ENCODE measurements at regions not wholly inside any gene's neighbourhood (a gene's known extent, or its start where the extent isn't known, plus 50 kb on each side); places are given as distances from the start of the nearest gene placed in this dataset.
"Not testable (repeated sequence)": the region's sequence is repeated elsewhere in the genome, so short reads cannot be mapped to it uniquely, and the experiment has no call there.

GRCh38 chr20:1803061-1803931, 91.9 kb upstream of the SIRPA start:
- peak; percentile 22 to 35 for DNase-seq
- peak; percentile 43 to 45 for ATAC-seq (replicated peaks in 1 of 2)
- Mint-ChIP-seq H3K27ac (no peak overlapping the region), H3K27me3 (ENCODE audit: low read depth) (peaks cover 61% of the 10 kb centered on the region), H3K4me3 (peak overlapping the region; percentile 77 to 82), H3K9me3 (no peaks in the 10 kb centered on the region), H3K4me1 (ENCODE audit: low read depth) (peaks cover 12% of the 10 kb centered on the region), H3K36me3 (ENCODE audit: insufficient read depth in 2 of 2) (no peaks in the 10 kb centered on the region)

GRCh38 chr20:1802385-1803060, 92.7 kb upstream of the SIRPA start:
- Mint-ChIP-seq H3K9me3 (no peaks in the 10 kb centered on the region), H3K27me3 (ENCODE audit: low read depth) (peaks cover 63% of the 10 kb centered on the region), H3K4me3 (peak overlapping the region; percentile 77 to 82), H3K4me1 (ENCODE audit: low read depth) (peaks cover 12% of the 10 kb centered on the region), H3K27ac (no peak overlapping the region), H3K36me3 (ENCODE audit: insufficient read depth in 2 of 2) (no peaks in the 10 kb centered on the region)
- peak; percentile 79 to 80 for ATAC-seq (replicated peaks in 1 of 2)
- peak; percentile 56 to 58 for DNase-seq

- H3K9me3 Mint-ChIP-seq, result no peaks in the 10 kb centered on the region
- H3K4me1 Mint-ChIP-seq (ENCODE audit: low read depth), result peaks cover 12% of the 10 kb centered on the region
- ATAC-seq (replicated peaks in 1 of 2), result no peak
Observed at GRCh38 chr20:1801929-1802306, 93.3 kb upstream of the SIRPA start.

GRCh38 chr20:1801225-1801928, 93.8 kb upstream of the SIRPA start:
- H3K9me3 Mint-ChIP-seq, result no peaks in the 10 kb centered on the region
- H3K27me3 Mint-ChIP-seq (ENCODE audit: low read depth), result peaks cover 59% of the 10 kb centered on the region

More at GRCh38 chr20:1801929-1802306, 93.3 kb upstream of the SIRPA start:
- H3K36me3 Mint-ChIP-seq (ENCODE audit: insufficient read depth in 2 of 2), result no peaks in the 10 kb centered on the region
- peaks cover 59% of the 10 kb centered on the region for H3K27me3 Mint-ChIP-seq (ENCODE audit: low read depth)
- peak overlapping the region; percentile 77 to 82 for H3K4me3 Mint-ChIP-seq
- DNase-seq, result no peak
- no peak overlapping the region for H3K27ac Mint-ChIP-seq

GRCh38 chr20:1800777-1801176, 94.4 kb upstream of the SIRPA start:
- no peaks in the 10 kb centered on the region for H3K9me3 Mint-ChIP-seq
- no peak for ATAC-seq (replicated peaks in 1 of 2)
- H3K4me1 Mint-ChIP-seq (ENCODE audit: low read depth), result peaks cover 12% of the 10 kb centered on the region
- no peak overlapping the region for H3K27ac Mint-ChIP-seq
- H3K36me3 Mint-ChIP-seq (ENCODE audit: insufficient read depth in 2 of 2), result no peaks in the 10 kb centered on the region
- DNase-seq, result no peak
- no peak overlapping the region for H3K4me3 Mint-ChIP-seq
- H3K27me3 Mint-ChIP-seq (ENCODE audit: low read depth), result peaks cover 59% of the 10 kb centered on the region

More at GRCh38 chr20:1801225-1801928, 93.8 kb upstream of the SIRPA start:
- peak overlapping the region in 1 of 2 donors; percentile 82 for H3K4me3 Mint-ChIP-seq
- ATAC-seq (replicated peaks in 1 of 2) (no peak), DNase-seq (no peak)
- H3K4me1 Mint-ChIP-seq (ENCODE audit: low read depth), result peaks cover 12% of the 10 kb centered on the region
- no peak overlapping the region for H3K27ac Mint-ChIP-seq
- no peaks in the 10 kb centered on the region for H3K36me3 Mint-ChIP-seq (ENCODE audit: insufficient read depth in 2 of 2)

- Mint-ChIP-seq H3K9me3 (no peaks in the 10 kb centered on the region), H3K4me3 (no peak overlapping the region), H3K36me3 (ENCODE audit: insufficient read depth in 2 of 2) (no peaks in the 10 kb centered on the region), H3K4me1 (ENCODE audit: low read depth) (peaks cover 12% of the 10 kb centered on the region), H3K27ac (no peak overlapping the region), H3K27me3 (ENCODE audit: low read depth) (peaks cover 55% of the 10 kb centered on the region)
- no peak for ATAC-seq (replicated peaks in 1 of 2)
- DNase-seq, result no peak
Observed at GRCh38 chr20:1800180-1800579, 95.0 kb upstream of the SIRPA start.

- not testable (repeated sequence) for ATAC-seq (replicated peaks in 1 of 2); H3K9me3 Mint-ChIP-seq; H3K4me3 Mint-ChIP-seq; H3K36me3 Mint-ChIP-seq (ENCODE audit: insufficient read depth in 2 of 2); DNase-seq; H3K27ac Mint-ChIP-seq
- H3K27me3 Mint-ChIP-seq (ENCODE audit: low read depth), result peaks cover 51% of the 10 kb centered on the region
- H3K4me1 Mint-ChIP-seq (ENCODE audit: low read depth), result peaks cover 12% of the 10 kb centered on the region
Observed at GRCh38 chr20:1799746-1800145, 95.5 kb upstream of the SIRPA start.

- no peak for ATAC-seq (replicated peaks in 1 of 2)
- DNase-seq, result no peak
- H3K9me3 Mint-ChIP-seq, result no peaks in the 10 kb centered on the region
- peaks cover 12% of the 10 kb centered on the region for H3K4me1 Mint-ChIP-seq (ENCODE audit: low read depth)
- H3K4me3 Mint-ChIP-seq, result no peak overlapping the region
- no peak overlapping the region for H3K27ac Mint-ChIP-seq
- no peaks in the 10 kb centered on the region for H3K36me3 Mint-ChIP-seq (ENCODE audit: insufficient read depth in 2 of 2)
- peaks cover 46% of the 10 kb centered on the region for H3K27me3 Mint-ChIP-seq (ENCODE audit: low read depth)
Observed at GRCh38 chr20:1798982-1799381, 96.2 kb upstream of the SIRPA start.

GRCh38 chr20:1793821-1794220, 101.4 kb upstream of the SIRPA start:
- H3K4me3 Mint-ChIP-seq, result no peak overlapping the region
- H3K27me3 Mint-ChIP-seq (ENCODE audit: low read depth), result peaks cover 25% of the 10 kb centered on the region
- no peaks in the 10 kb centered on the region for H3K9me3 Mint-ChIP-seq
- no peak for ATAC-seq (replicated peaks in 1 of 2)
- H3K36me3 Mint-ChIP-seq (ENCODE audit: insufficient read depth in 2 of 2), result no peaks in the 10 kb centered on the region
- no peak overlapping the region for H3K27ac Mint-ChIP-seq
- no peaks in the 10 kb centered on the region for H3K4me1 Mint-ChIP-seq (ENCODE audit: low read depth)
- no peak for DNase-seq

GRCh38 chr20:1792274-1792673, 102.9 kb upstream of the SIRPA start:
- H3K36me3 Mint-ChIP-seq (ENCODE audit: insufficient read depth in 2 of 2), result no peaks in the 10 kb centered on the region
- peaks cover 25% of the 10 kb centered on the region for H3K27me3 Mint-ChIP-seq (ENCODE audit: low read depth)
- H3K27ac Mint-ChIP-seq, result no peak overlapping the region
- no peaks in the 10 kb centered on the region for H3K4me1 Mint-ChIP-seq (ENCODE audit: low read depth)
- H3K4me3 Mint-ChIP-seq, result no peak overlapping the region
- ATAC-seq (replicated peaks in 1 of 2) (no peak), DNase-seq (no peak)
- H3K9me3 Mint-ChIP-seq, result no peaks in the 10 kb centered on the region

GRCh38 chr20:1790386-1790785, 104.8 kb upstream of the SIRPA start:
- no peaks in the 10 kb centered on the region for H3K36me3 Mint-ChIP-seq (ENCODE audit: insufficient read depth in 2 of 2)
- no peaks in the 10 kb centered on the region for H3K4me1 Mint-ChIP-seq (ENCODE audit: low read depth)
- H3K27me3 Mint-ChIP-seq (ENCODE audit: low read depth), result peaks cover 41% of the 10 kb centered on the region
- ATAC-seq (replicated peaks in 1 of 2) (no peak), DNase-seq (no peak)
- no peak overlapping the region for H3K4me3 Mint-ChIP-seq
- no peaks in the 10 kb centered on the region for H3K9me3 Mint-ChIP-seq
- no peak overlapping the region for H3K27ac Mint-ChIP-seq

- Mint-ChIP-seq H3K4me1 (ENCODE audit: low read depth) (no peaks in the 10 kb centered on the region), H3K27ac (no peak overlapping the region), H3K4me3 (no peak overlapping the region), H3K36me3 (ENCODE audit: insufficient read depth in 2 of 2) (no peaks in the 10 kb centered on the region), H3K9me3 (no peaks in the 10 kb centered on the region), H3K27me3 (ENCODE audit: low read depth) (peaks cover 47% of the 10 kb centered on the region)
- no peak for DNase-seq
- no peak for ATAC-seq (replicated peaks in 1 of 2)
Observed at GRCh38 chr20:1788044-1788443, 107.2 kb upstream of the SIRPA start.

- Mint-ChIP-seq H3K4me1 (ENCODE audit: low read depth) (no peaks in the 10 kb centered on the region), H3K27me3 (ENCODE audit: low read depth) (peaks cover 47% of the 10 kb centered on the region), H3K4me3 (no peak overlapping the region), H3K36me3 (ENCODE audit: insufficient read depth in 2 of 2) (no peaks in the 10 kb centered on the region), H3K27ac (no peak overlapping the region), H3K9me3 (no peaks in the 10 kb centered on the region)
- DNase-seq (no peak), ATAC-seq (replicated peaks in 1 of 2) (no peak)
Observed at GRCh38 chr20:1786486-1786885, 108.7 kb upstream of the SIRPA start.
